ENCODE measurements at regions not wholly inside any gene's neighbourhood (a gene's known extent, or its start where the extent isn't known, plus 50 kb on each side); places are given as distances from the start of the nearest gene placed in this dataset.
"Not testable (repeated sequence)": the region's sequence is repeated elsewhere in the genome, so short reads cannot be mapped to it uniquely, and the experiment has no call there.

DNA sequence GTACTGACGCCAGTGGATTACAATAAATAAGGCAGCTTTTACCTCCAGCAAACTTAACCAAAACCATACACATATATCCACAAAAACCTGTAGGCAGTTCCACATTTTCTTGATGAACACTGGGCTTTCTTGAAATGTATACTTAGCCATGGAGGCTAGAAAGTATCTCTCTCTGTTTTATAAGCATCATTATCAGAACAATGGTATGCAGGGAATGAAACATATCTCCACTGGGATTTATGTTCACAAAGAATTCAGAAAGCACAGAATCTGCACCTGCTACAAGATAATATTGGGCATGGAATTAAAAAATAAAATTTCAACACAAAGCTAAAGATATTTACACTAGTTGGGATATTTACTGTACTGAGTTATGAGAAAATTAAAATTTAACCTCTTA is 126.1 kb upstream of the RASA1 start:
- no peak for DNase-seq (ENCODE audit: low read depth)
- no peaks in the 10 kb centered on the region for H3K27me3 ChIP-seq (replicated peaks; ENCODE audit: control insufficient read depth, insufficient read depth, low read length)
- no peak overlapping the region for H3K4me3 ChIP-seq (ENCODE audit: low read length)
- no peak overlapping the region for H3K9ac ChIP-seq (ENCODE audit: low read length)
- H3K36me3 ChIP-seq (ENCODE audit: control insufficient read depth, insufficient read depth, low read length, severe bottlenecking) = no peaks in the 10 kb centered on the region
- no peaks in the 10 kb centered on the region for H3K9me3 ChIP-seq (ENCODE audit: control insufficient read depth, low read length)
- H3K4me1 ChIP-seq (ENCODE audit: control insufficient read depth, insufficient read depth, low read length) = peaks cover 29% of the 10 kb centered on the region

DNA sequence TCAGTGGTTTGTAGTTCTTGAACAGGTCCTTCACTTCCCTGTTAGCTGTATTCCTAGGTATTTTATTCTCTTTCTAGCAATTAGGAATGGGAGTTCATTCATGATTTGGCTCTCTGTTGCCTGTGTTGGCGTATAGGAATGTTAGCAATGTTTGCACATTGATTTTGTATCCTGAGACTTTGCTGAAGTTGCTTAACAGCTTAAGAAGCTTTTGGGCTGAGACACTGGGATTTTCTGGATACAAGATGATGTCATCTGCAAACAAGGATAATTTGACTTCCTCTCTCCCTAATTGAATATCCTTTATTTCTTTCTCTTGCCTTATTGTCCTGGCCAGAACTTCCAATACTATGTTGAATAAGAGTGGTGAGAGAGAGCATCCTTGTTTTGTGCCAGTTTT is 121.8 kb upstream of the RASA1 start:
- H3K27me3 ChIP-seq (replicated peaks; ENCODE audit: control insufficient read depth, insufficient read depth, low read length); H3K36me3 ChIP-seq (ENCODE audit: control insufficient read depth, insufficient read depth, low read length, severe bottlenecking); H3K4me3 ChIP-seq (ENCODE audit: low read length); H3K9ac ChIP-seq (ENCODE audit: low read length); H3K9me3 ChIP-seq (ENCODE audit: control insufficient read depth, low read length): not testable (repeated sequence)
- peak; percentile 65 for DNase-seq (ENCODE audit: low read depth)
- H3K4me1 ChIP-seq (ENCODE audit: control insufficient read depth, insufficient read depth, low read length) = peaks cover 13% of the 10 kb centered on the region

GRCh38 chr5:87147441-87147840 is 120.2 kb upstream of the RASA1 start:
- Histone ChIP-seq H3K27me3 (replicated peaks; ENCODE audit: control insufficient read depth, insufficient read depth, low read length) (no peaks in the 10 kb centered on the region), H3K9me3 (ENCODE audit: control insufficient read depth, low read length) (no peaks in the 10 kb centered on the region), H3K4me3 (ENCODE audit: low read length) (no peak overlapping the region), H3K36me3 (ENCODE audit: control insufficient read depth, insufficient read depth, low read length, severe bottlenecking) (no peaks in the 10 kb centered on the region), H3K4me1 (ENCODE audit: control insufficient read depth, insufficient read depth, low read length) (peaks cover 23% of the 10 kb centered on the region), H3K9ac (ENCODE audit: low read length) (no peak overlapping the region)
- no peak for DNase-seq (ENCODE audit: low read depth)

DNA sequence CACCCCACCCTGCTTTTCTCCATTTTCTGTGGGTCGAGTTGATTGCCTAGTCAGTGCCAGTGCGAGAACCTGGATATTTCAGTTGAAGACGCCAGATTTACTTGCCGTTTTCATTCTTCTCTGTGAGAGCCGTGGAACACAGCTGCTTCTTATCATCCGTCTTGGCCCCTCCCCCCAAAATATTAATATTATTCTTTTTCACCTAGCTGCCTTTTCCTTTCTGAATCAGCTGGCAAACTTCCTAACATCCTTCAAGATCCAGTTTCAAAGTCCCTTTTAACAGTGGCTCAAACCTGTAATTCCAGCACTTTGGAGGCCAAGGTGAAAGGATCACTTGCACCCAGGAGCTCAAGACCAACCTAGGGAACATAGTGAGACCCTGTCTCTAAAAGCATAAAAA is 117.1 kb upstream of the RASA1 start:
- Histone ChIP-seq H3K9ac (ENCODE audit: low read length) (no peak overlapping the region), H3K4me3 (ENCODE audit: low read length) (no peak overlapping the region), H3K36me3 (ENCODE audit: control insufficient read depth, insufficient read depth, low read length, severe bottlenecking) (no peaks in the 10 kb centered on the region), H3K4me1 (ENCODE audit: control insufficient read depth, insufficient read depth, low read length) (peaks cover 24% of the 10 kb centered on the region), H3K9me3 (ENCODE audit: control insufficient read depth, low read length) (no peaks in the 10 kb centered on the region), H3K27me3 (replicated peaks; ENCODE audit: control insufficient read depth, insufficient read depth, low read length) (no peaks in the 10 kb centered on the region)
- DNase-seq (ENCODE audit: low read depth) = no peak

DNA sequence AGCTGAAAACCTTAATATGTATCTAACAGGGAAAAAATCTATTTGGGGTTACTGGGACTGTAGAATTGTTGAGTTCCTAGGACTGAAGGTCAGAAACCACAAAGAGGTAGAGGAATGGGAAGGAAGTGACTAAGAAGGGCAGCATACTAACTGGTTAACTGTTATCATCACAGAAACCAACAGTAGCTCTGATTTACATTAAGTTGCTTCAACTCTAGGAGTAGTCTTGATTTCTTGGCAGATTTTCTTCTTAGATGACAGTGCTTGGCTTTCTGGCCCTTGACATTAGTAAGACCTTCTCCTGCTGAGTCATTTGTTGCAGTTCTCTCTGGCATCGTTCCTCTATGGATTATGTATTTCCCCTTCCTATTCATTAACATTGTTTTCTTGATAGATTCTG is 116.1 kb upstream of the RASA1 start:
- no peak overlapping the region for H3K9ac ChIP-seq (ENCODE audit: low read length)
- no peaks in the 10 kb centered on the region for H3K9me3 ChIP-seq (ENCODE audit: control insufficient read depth, low read length)
- peak; percentile 37 for DNase-seq (ENCODE audit: low read depth)
- H3K4me3 ChIP-seq (ENCODE audit: low read length) = no peak overlapping the region
- peaks cover 22% of the 10 kb centered on the region for H3K4me1 ChIP-seq (ENCODE audit: control insufficient read depth, insufficient read depth, low read length)
- H3K36me3 ChIP-seq (ENCODE audit: control insufficient read depth, insufficient read depth, low read length, severe bottlenecking) = no peaks in the 10 kb centered on the region
- no peaks in the 10 kb centered on the region for H3K27me3 ChIP-seq (replicated peaks; ENCODE audit: control insufficient read depth, insufficient read depth, low read length)

- no peaks in the 10 kb centered on the region for H3K27me3 ChIP-seq (replicated peaks; ENCODE audit: control insufficient read depth, insufficient read depth, low read length)
- H3K9me3 ChIP-seq (ENCODE audit: control insufficient read depth, low read length) = no peaks in the 10 kb centered on the region
- no peak overlapping the region for H3K4me3 ChIP-seq (ENCODE audit: low read length)
- H3K4me1 ChIP-seq (ENCODE audit: control insufficient read depth, insufficient read depth, low read length) = peaks cover 14% of the 10 kb centered on the region
- no peak for DNase-seq (ENCODE audit: low read depth)
- H3K9ac ChIP-seq (ENCODE audit: low read length) = no peak overlapping the region
- no peaks in the 10 kb centered on the region for H3K36me3 ChIP-seq (ENCODE audit: control insufficient read depth, insufficient read depth, low read length, severe bottlenecking)
Observed at GRCh38 chr5:87152886-87153285, 114.8 kb upstream of the RASA1 start.

GRCh38 chr5:87154191-87154590 is 113.5 kb upstream of the RASA1 start:
- DNase-seq (ENCODE audit: low read depth) = no peak
- peaks cover 14% of the 10 kb centered on the region for H3K4me1 ChIP-seq (ENCODE audit: control insufficient read depth, insufficient read depth, low read length)
- no peaks in the 10 kb centered on the region for H3K9me3 ChIP-seq (ENCODE audit: control insufficient read depth, low read length)
- no peaks in the 10 kb centered on the region for H3K27me3 ChIP-seq (replicated peaks; ENCODE audit: control insufficient read depth, insufficient read depth, low read length)
- H3K9ac ChIP-seq (ENCODE audit: low read length) = no peak overlapping the region
- no peak overlapping the region for H3K4me3 ChIP-seq (ENCODE audit: low read length)
- no peaks in the 10 kb centered on the region for H3K36me3 ChIP-seq (ENCODE audit: control insufficient read depth, insufficient read depth, low read length, severe bottlenecking)

DNA sequence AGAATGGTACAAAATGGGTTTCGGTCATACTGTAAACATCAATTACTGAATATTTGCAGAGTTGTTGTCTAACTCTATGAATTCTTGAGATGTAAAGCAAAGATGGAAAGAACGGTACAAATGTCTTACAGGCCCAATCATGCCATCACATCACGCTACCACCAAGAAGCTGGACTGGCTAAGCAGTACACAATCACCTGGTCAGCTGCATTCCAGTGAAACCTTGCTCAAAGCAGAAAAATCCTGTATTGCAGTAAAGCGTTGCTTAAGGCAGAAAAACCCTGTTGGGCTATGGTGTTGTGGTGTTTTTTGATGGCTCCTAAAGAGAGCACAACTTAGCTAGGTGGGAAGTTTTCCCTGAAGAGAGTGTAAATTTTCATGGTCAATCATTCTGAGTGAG is 112.6 kb upstream of the RASA1 start:
- Histone ChIP-seq H3K4me3 (ENCODE audit: low read length) (no peak overlapping the region), H3K36me3 (ENCODE audit: control insufficient read depth, insufficient read depth, low read length, severe bottlenecking) (no peaks in the 10 kb centered on the region), H3K9me3 (ENCODE audit: control insufficient read depth, low read length) (no peaks in the 10 kb centered on the region), H3K4me1 (ENCODE audit: control insufficient read depth, insufficient read depth, low read length) (peaks cover 14% of the 10 kb centered on the region), H3K9ac (ENCODE audit: low read length) (no peak overlapping the region), H3K27me3 (replicated peaks; ENCODE audit: control insufficient read depth, insufficient read depth, low read length) (no peaks in the 10 kb centered on the region)
- no peak for DNase-seq (ENCODE audit: low read depth)

- no peak overlapping the region for H3K9ac ChIP-seq (ENCODE audit: low read length)
- no peaks in the 10 kb centered on the region for H3K36me3 ChIP-seq (ENCODE audit: control insufficient read depth, insufficient read depth, low read length, severe bottlenecking)
- peaks cover 9% of the 10 kb centered on the region for H3K4me1 ChIP-seq (ENCODE audit: control insufficient read depth, insufficient read depth, low read length)
- no peaks in the 10 kb centered on the region for H3K9me3 ChIP-seq (ENCODE audit: control insufficient read depth, low read length)
- no peak for DNase-seq (ENCODE audit: low read depth)
- no peaks in the 10 kb centered on the region for H3K27me3 ChIP-seq (replicated peaks; ENCODE audit: control insufficient read depth, insufficient read depth, low read length)
- no peak overlapping the region for H3K4me3 ChIP-seq (ENCODE audit: low read length)
Observed at GRCh38 chr5:87156631-87157030, 111.1 kb upstream of the RASA1 start.

GRCh38 chr5:87164409-87164808 is 103.3 kb upstream of the RASA1 start:
- no peaks in the 10 kb centered on the region for H3K9me3 ChIP-seq (ENCODE audit: control insufficient read depth, low read length)
- peak; percentile 12 for DNase-seq (ENCODE audit: low read depth)
- H3K36me3 ChIP-seq (ENCODE audit: control insufficient read depth, insufficient read depth, low read length, severe bottlenecking) = no peaks in the 10 kb centered on the region
- H3K9ac ChIP-seq (ENCODE audit: low read length) = no peak overlapping the region
- no peaks in the 10 kb centered on the region for H3K4me1 ChIP-seq (ENCODE audit: control insufficient read depth, insufficient read depth, low read length)
- no peaks in the 10 kb centered on the region for H3K27me3 ChIP-seq (replicated peaks; ENCODE audit: control insufficient read depth, insufficient read depth, low read length)
- H3K4me3 ChIP-seq (ENCODE audit: low read length) = no peak overlapping the region

- no peak overlapping the region for H3K9ac ChIP-seq (ENCODE audit: low read length)
- DNase-seq (ENCODE audit: low read depth) = no peak
- peaks cover 12% of the 10 kb centered on the region for H3K4me1 ChIP-seq (ENCODE audit: control insufficient read depth, insufficient read depth, low read length)
- no peaks in the 10 kb centered on the region for H3K36me3 ChIP-seq (ENCODE audit: control insufficient read depth, insufficient read depth, low read length, severe bottlenecking)
- no peak overlapping the region for H3K4me3 ChIP-seq (ENCODE audit: low read length)
- no peaks in the 10 kb centered on the region for H3K9me3 ChIP-seq (ENCODE audit: control insufficient read depth, low read length)
- H3K27me3 ChIP-seq (replicated peaks; ENCODE audit: control insufficient read depth, insufficient read depth, low read length) = no peaks in the 10 kb centered on the region
Observed at GRCh38 chr5:87169300-87169991, 98.2 kb upstream of the RASA1 start.

GRCh38 chr5:87170799-87171198 is 96.9 kb upstream of the RASA1 start:
- no peak overlapping the region for H3K9ac ChIP-seq (ENCODE audit: low read length)
- DNase-seq (ENCODE audit: low read depth) = no peak
- H3K4me3 ChIP-seq (ENCODE audit: low read length) = no peak overlapping the region
- H3K36me3 ChIP-seq (ENCODE audit: control insufficient read depth, insufficient read depth, low read length, severe bottlenecking) = no peaks in the 10 kb centered on the region
- H3K4me1 ChIP-seq (ENCODE audit: control insufficient read depth, insufficient read depth, low read length) = peaks cover 12% of the 10 kb centered on the region
- no peaks in the 10 kb centered on the region for H3K27me3 ChIP-seq (replicated peaks; ENCODE audit: control insufficient read depth, insufficient read depth, low read length)
- no peaks in the 10 kb centered on the region for H3K9me3 ChIP-seq (ENCODE audit: control insufficient read depth, low read length)

Data from adipocyte (in vitro differentiated cells).